ENCODE measurements at regions not wholly inside any gene's neighbourhood (a gene's known extent, or its start where the extent isn't known, plus 50 kb on each side); places are given as distances from the start of the nearest gene placed in this dataset.
"Not testable (repeated sequence)": the region's sequence is repeated elsewhere in the genome, so short reads cannot be mapped to it uniquely, and the experiment has no call there.

DNA sequence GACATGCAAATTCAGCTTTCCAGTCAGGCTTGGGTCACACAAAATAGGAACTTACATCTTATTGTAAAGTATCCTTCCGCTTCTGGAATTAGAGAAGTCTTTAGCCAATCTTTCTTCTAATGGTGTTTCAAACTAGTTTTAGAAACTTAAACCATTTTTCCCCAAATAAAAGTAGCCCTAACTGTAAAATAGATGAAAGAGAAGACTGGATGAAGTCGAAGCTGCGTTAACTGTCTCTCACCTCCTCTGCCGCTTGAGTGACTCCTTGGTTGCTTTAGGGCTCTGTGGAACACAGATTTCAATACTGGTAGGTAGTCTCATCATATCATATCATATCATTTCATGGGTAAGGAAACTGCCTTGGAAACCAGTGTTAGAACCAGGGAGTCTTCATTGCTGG, 498.4 kb downstream of the XIRP2 start:
- DNase-seq (ENCODE audit: low read depth in 3 of 3, low spot score in 2 of 3): no peak

GRCh38 chr2:167383610-167384194, 495.4 kb downstream of the XIRP2 start:
- no peak for DNase-seq (ENCODE audit: low read depth in 3 of 3, low spot score in 2 of 3)

DNA sequence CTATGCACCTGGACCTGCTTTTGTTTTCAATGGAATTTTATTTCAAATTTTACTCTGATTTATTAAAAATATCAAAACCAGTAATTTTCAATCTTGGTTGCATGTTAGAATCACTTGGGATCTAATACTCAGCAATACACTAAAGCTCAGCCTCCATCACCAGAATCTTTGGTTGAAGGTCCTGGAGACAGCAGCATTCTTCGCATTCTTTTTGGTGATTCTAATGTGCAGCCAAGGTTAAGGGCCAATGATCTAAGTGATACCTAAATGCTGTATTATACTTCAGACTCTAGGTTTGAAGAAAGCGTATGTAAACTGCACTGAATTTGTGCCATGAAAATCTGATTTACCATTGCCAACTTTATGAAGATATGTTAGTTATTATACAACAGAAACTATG, 493.1 kb downstream of the XIRP2 start:
- DNase-seq (ENCODE audit: low read depth in 3 of 3, low spot score in 2 of 3): no peak

DNA sequence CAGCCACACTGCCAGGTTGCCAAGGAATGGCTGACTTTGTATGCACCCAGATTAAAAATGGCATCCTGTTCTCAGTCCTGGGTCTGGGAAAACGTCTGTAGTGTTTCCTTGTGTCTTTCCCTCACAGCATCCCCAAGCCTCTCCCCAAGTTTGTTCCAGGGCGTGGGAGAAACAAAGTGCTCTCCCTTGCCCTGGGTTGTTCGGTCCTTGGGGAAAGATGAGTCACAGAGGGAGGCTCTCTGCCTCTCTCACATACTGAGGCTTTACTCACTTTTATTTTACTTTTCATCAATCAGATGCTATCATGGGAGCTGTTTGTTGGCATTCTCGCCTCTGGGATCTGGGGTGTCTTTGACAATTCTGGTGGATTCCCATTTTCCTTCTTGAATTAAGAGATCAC, 492.3 kb downstream of the XIRP2 start:
- DNase-seq (ENCODE audit: low read depth in 3 of 3, low spot score in 2 of 3): no peak

- no peak for DNase-seq (ENCODE audit: low read depth in 3 of 3, low spot score in 2 of 3)
Measured at GRCh38 chr2:167380094-167380493, 491.8 kb downstream of the XIRP2 start.

- no peak for DNase-seq (ENCODE audit: low read depth in 3 of 3, low spot score in 2 of 3)
Measured at GRCh38 chr2:167369083-167369482, 480.8 kb downstream of the XIRP2 start.

GRCh38 chr2:167368371-167368770, 480.1 kb downstream of the XIRP2 start:
- no peak for DNase-seq (ENCODE audit: low read depth in 3 of 3, low spot score in 2 of 3)

- DNase-seq (ENCODE audit: low read depth in 3 of 3, low spot score in 2 of 3): no peak
Measured at GRCh38 chr2:167365216-167365615, 476.9 kb downstream of the XIRP2 start.

DNA sequence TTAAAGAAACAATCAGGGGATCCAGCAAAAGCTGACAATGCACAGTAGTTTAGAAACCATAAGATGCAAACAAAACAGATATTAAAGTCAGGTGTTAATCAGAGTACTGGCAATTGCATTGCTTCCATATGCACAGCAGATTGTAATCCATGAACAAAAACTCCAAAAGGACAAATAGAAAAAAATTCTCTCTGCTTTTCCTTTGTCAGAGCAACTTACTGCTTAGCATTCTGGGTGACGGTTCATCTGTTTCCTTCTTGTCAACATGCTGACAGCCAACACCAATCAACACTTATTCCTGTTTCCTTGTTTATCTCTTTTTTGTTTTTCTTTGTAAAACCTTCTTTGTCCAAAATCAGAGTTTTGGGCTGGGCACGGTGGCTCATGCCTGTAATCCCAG, 473.1 kb downstream of the XIRP2 start:
- no peak for DNase-seq (ENCODE audit: low read depth in 3 of 3, low spot score in 2 of 3)

GRCh38 chr2:167355821-167356220, 467.5 kb downstream of the XIRP2 start:
- DNase-seq (ENCODE audit: low read depth in 3 of 3, low spot score in 2 of 3): no peak

DNA sequence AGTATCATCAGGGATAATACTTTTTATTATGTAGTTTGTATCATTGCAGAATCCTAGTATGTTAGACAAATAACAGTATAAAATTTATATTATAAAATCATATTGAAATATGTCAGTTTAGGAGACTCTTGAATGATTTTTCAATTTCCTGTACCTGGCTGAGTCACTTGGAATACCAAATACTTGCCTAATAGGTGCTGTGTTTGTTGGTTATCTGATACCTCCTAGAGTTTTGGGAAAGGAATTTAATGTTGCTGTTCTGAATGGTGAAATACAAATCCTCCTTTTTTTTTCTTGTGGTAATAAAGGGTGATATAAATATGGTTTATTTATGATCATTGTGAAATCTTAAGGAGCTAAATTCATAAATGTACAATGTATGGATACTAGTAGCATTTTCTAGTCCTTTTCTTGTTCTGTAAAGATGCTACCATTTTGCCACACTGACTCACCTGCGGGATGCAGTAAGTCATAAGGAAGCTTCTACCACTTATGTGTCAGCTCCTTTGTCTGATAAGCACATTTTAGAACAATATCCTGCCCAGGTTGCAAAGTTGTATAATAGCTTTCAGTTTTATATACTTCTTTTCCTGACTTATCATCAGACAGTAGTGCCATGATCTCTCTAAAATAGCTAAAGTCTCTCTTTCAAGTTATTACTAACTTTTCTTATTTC, 465.5 kb downstream of the XIRP2 start:
- no peak for DNase-seq (ENCODE audit: low read depth in 3 of 3, low spot score in 2 of 3)

- DNase-seq (ENCODE audit: low read depth in 3 of 3, low spot score in 2 of 3): no peak
Measured at GRCh38 chr2:167345559-167345958, 457.3 kb downstream of the XIRP2 start.

GRCh38 chr2:167342769-167343168, 454.5 kb downstream of the XIRP2 start:
- no peak for DNase-seq (ENCODE audit: low read depth in 3 of 3, low spot score in 2 of 3)

DNA sequence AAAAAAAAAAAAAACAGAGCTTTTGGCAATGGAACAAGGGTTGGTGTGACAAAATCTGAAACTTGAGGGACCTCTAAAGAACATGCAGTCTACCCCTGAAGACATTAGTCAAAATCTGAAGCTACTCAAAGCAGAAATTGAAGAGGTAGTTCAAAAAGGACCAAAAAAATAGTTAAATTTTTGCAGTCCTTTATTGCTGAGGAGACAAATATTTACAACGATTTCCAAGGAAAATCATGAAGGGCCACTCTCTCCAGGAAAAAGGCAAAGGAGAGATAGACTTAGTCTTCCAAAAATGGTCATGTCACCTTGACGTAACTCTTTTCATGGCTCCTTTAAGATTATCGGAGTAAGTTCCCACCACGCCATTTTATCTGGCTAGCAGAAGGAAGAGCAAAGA, 452.0 kb downstream of the XIRP2 start:
- DNase-seq (ENCODE audit: low read depth in 3 of 3, low spot score in 2 of 3): no peak

DNA sequence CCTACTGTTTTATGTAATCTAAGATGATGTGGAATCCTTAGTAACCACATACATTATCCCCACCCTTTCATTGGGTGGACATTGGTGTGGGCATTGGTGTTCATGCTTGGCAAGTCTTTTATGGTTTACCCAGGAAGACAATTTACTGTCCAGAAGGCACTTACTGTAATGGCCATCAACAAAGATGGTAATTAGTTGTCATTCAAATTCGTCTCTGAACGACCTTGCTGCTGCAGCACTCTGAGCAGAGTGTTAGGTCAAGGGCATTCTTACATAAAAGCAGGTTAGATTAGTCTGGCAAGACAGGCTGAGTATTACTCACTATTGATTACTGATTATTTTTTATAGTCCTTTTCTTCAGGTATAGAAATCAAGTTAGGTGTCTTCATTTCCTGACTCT, 447.9 kb downstream of the XIRP2 start:
- no peak for DNase-seq (ENCODE audit: low read depth in 3 of 3, low spot score in 2 of 3)

- DNase-seq (ENCODE audit: low read depth in 3 of 3, low spot score in 2 of 3): no peak
Measured at GRCh38 chr2:167335541-167335992, 447.3 kb downstream of the XIRP2 start.

GRCh38 chr2:167334146-167334742, 446.0 kb downstream of the XIRP2 start:
- no peak for DNase-seq (ENCODE audit: low read depth in 3 of 3, low spot score in 2 of 3)

- no peak for DNase-seq (ENCODE audit: low read depth in 3 of 3, low spot score in 2 of 3)
Measured at GRCh38 chr2:167333245-167333644, 445.0 kb downstream of the XIRP2 start.

GRCh38 chr2:167332358-167332757, 444.1 kb downstream of the XIRP2 start:
- DNase-seq (ENCODE audit: low read depth in 3 of 3, low spot score in 2 of 3): no peak

DNA sequence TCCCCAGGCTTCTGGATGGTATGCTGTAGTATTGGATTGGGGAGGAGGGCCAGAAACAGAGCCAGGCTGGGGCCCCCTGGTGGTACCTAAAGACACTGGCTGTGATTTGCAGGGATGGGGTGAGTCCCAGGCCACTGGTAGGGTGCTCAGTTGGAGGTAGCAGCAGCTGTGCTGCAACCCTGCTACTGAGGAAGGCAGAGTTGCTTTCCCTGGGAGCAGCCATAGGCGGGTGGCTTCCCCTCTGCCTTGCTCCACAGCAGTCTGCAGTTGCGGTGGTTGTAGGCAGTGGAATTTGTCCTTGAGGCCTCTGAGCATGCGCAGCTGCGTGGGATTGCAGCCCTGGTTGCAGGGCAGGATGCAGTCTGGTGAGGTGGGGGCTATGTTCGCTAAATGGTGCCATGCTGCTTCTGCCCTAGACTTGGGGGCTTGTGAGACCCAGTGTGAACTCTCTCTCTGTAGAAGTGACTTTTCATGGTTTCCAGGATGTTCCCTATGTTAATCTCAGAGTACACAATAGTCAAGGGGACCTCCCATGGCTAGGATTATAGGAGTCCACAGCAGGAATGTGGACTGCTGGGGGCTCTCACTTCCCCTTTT, 443.5 kb downstream of the XIRP2 start:
- DNase-seq (ENCODE audit: low read depth in 3 of 3, low spot score in 2 of 3): no peak

GRCh38 chr2:167328808-167329207, 440.5 kb downstream of the XIRP2 start:
- DNase-seq (ENCODE audit: low read depth in 3 of 3, low spot score in 2 of 3): not testable (repeated sequence)

DNA sequence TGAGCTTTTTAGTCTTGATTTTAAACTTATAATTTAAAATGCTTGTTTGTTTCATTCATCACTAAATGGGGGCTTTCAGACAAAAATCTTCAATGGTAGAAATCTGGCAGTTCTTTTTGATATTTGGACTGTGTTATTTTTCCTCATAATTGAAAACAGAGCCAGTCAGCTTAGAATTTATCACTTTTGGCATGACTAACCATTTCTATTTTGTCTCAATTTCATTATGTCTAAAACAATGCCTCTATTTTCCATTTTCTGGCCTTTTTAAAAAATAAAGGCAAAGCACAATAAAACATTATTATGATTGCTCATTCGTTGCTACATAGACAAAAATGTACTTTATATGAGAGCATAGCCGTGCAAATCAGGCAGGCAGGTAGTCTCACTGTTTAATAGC, 434.5 kb downstream of the XIRP2 start:
- DNase-seq (ENCODE audit: low read depth in 3 of 3, low spot score in 2 of 3): no peak

All from right renal cortex interstitium (tissue), 3 donors.